Large intestine (tissue), 3 donors: ENCODE measurements at regions not wholly inside any gene's neighbourhood (a gene's known extent, or its start where the extent isn't known, plus 50 kb on each side); places are given as distances from the start of the nearest gene placed in this dataset.
"Not testable (repeated sequence)": the region's sequence is repeated elsewhere in the genome, so short reads cannot be mapped to it uniquely, and the experiment has no call there.

Source experiments
- DNase-seq, 2 donors: peaks; one replicate each; pipeline versions ENCODE4 v3.0.0 to v3.0.0-alpha.2; 2013
- H3K27ac ChIP-seq: one replicate; pipeline ENCODE4 v1.5.1; 2013; ENCODE audit warnings: low read length
- H3K27me3 ChIP-seq: 2 replicates; pipeline ENCODE4 v1.6.1; 2013; ENCODE audit warnings: low read length; ENCODE audit not compliant: control insufficient read depth, insufficient read depth
- H3K36me3 ChIP-seq: 2 replicates; pipeline ENCODE4 v1.6.1; 2013; ENCODE audit warnings: low read length; ENCODE audit not compliant: control insufficient read depth, insufficient read depth
- H3K4me1 ChIP-seq: one replicate; pipeline ENCODE4 v1.6.1; 2013; ENCODE audit warnings: low read length; ENCODE audit not compliant: control insufficient read depth, insufficient read depth
- H3K4me3 ChIP-seq: one replicate; pipeline ENCODE4 v1.5.1; 2013; ENCODE audit warnings: low read length
- H3K9me3 ChIP-seq: one replicate; pipeline ENCODE4 v1.6.1; 2013; ENCODE audit warnings: mild to moderate bottlenecking, low read depth, low read length, moderate library complexity; ENCODE audit not compliant: control insufficient read depth
- WGBS: methylation state at CpG from one replicate; pipeline ENCODE4 v1.1.5; 2013; ENCODE audit warnings: low lambda C conversion rate; ENCODE audit not compliant: insufficient coverage; 5-methylcytosine and 5-hydroxymethylcytosine counted together

DNA sequence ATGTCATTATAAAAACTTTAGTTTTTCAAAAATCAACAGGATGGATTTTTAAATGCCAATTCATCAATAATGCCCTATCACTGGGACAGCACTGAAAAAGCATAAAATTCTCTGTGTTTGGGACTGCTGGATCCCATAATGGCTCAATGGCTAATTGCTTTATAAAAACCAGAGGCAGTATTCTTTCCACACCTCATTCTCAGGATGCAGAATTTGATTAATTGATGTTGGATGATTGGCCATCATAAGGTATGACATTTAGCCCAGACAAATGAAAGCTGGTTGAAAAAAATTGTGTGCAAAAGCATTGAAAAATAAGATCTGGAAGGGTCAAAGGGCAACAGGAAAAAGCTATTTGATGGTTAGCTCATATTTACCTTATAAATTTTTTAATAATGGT is 362.2 kb upstream of the SNX7 start:
- H3K36me3 ChIP-seq = no peaks in the 10 kb centered on the region

GRCh38 chr1:98298319-98298718 is 363.2 kb upstream of the SNX7 start:
- Histone ChIP-seq H3K36me3 (no peaks in the 10 kb centered on the region), H3K4me3 (no peak overlapping the region), H3K9me3 (no peaks in the 10 kb centered on the region), H3K27me3 (no peaks in the 10 kb centered on the region), H3K4me1 (no peaks in the 10 kb centered on the region), H3K27ac (no peak overlapping the region)
- no peak for DNase-seq
- 100% methylated on average over 1 of the region's 2 CpGs for WGBS

More for the DNA sequence above, 362.2 kb upstream of the SNX7 start:
- H3K4me1 ChIP-seq = no peaks in the 10 kb centered on the region
- H3K27me3 ChIP-seq = no peaks in the 10 kb centered on the region
- no peak overlapping the region for H3K4me3 ChIP-seq
- H3K9me3 ChIP-seq = no peaks in the 10 kb centered on the region
- H3K27ac ChIP-seq = no peak overlapping the region
- DNase-seq = no peak

GRCh38 chr1:98296681-98297080 is 364.8 kb upstream of the SNX7 start:
- DNase-seq = no peak
- H3K27ac ChIP-seq = no peak overlapping the region
- H3K36me3 ChIP-seq = no peaks in the 10 kb centered on the region
- no peaks in the 10 kb centered on the region for H3K27me3 ChIP-seq
- WGBS = 100% methylated on average over 1 of the region's 1 CpG
- no peak overlapping the region for H3K4me3 ChIP-seq
- no peaks in the 10 kb centered on the region for H3K9me3 ChIP-seq
- no peaks in the 10 kb centered on the region for H3K4me1 ChIP-seq

GRCh38 chr1:98294127-98294526 is 367.4 kb upstream of the SNX7 start:
- no peak overlapping the region for H3K27ac ChIP-seq
- H3K36me3 ChIP-seq = no peaks in the 10 kb centered on the region
- H3K4me3 ChIP-seq = no peak overlapping the region
- no peaks in the 10 kb centered on the region for H3K4me1 ChIP-seq
- H3K27me3 ChIP-seq = no peaks in the 10 kb centered on the region
- no peak for DNase-seq
- no CpG with 5 or more reads among the region's 2 CpGs for WGBS
- no peaks in the 10 kb centered on the region for H3K9me3 ChIP-seq

DNA sequence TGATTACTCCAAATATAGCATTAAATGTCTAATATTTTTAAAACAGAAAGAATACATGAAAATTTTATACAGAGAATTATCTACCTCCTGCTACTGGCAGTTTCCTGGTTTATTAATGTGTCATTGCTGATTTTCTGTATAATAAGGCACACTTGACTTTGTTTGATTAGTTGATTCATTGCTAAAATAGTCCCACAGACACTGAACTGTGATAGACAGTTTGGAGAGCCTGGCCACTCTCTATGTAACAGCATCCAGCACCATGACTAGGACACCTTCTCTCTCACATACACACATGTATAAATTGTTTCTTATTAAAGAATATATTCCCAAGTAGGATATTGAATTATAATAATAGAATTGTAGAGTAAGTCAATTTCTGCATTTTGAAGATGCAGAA is 368.5 kb upstream of the SNX7 start:
- H3K9me3 ChIP-seq = no peaks in the 10 kb centered on the region
- no peaks in the 10 kb centered on the region for H3K27me3 ChIP-seq
- no peak overlapping the region for H3K27ac ChIP-seq
- no peaks in the 10 kb centered on the region for H3K4me1 ChIP-seq
- no peak for DNase-seq
- H3K36me3 ChIP-seq = no peaks in the 10 kb centered on the region
- H3K4me3 ChIP-seq = no peak overlapping the region

DNA sequence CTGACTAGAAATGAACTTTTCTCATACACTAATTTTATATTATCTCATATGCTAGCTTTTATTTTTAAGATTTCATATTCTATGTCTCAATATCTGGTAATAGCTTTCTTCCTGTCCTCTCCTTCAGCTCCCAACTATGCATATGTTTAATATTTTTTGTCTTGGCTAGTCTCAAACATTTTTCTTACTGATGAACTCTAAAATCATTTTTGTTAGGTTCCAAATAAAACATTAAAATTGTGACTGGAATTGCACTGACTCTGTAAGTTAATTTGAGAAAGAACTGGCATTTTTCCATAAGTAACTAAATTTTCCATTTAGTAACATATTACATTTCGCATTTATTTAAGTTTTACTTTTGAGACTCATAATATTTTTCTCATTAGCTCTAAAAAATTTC is 368.5 kb upstream of the DPYD start:
- DNase-seq = no peak
- no peaks in the 10 kb centered on the region for H3K36me3 ChIP-seq
- H3K4me3 ChIP-seq = no peak overlapping the region
- no peaks in the 10 kb centered on the region for H3K4me1 ChIP-seq
- H3K27me3 ChIP-seq = no peaks in the 10 kb centered on the region
- H3K27ac ChIP-seq = no peak overlapping the region
- no peaks in the 10 kb centered on the region for H3K9me3 ChIP-seq
- WGBS = 100% methylated on average over 1 of the region's 1 CpG

DNA sequence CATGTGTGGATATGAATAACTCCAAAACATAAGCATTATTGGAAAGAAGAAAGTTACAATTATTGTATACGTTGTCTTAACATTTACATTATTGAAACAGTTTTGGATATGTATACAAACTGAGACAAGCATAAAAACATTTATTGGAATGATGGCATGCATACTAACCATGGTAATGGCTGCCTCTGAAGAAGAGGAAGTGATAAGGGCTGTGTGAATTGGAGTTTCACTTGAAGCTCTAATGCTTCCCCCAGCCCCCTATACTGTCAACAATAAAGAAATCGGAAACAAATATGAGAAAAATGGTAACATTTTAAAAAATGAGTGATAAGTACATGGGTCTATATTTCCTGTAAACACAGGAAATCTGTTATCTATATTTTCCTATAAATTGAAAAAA is 367.7 kb upstream of the DPYD start:
- no peaks in the 10 kb centered on the region for H3K27me3 ChIP-seq
- 100% methylated on average over 1 of the region's 2 CpGs for WGBS
- no peaks in the 10 kb centered on the region for H3K36me3 ChIP-seq
- no peaks in the 10 kb centered on the region for H3K4me1 ChIP-seq
- H3K4me3 ChIP-seq = no peak overlapping the region
- no peak overlapping the region for H3K27ac ChIP-seq
- no peak for DNase-seq
- H3K9me3 ChIP-seq = no peaks in the 10 kb centered on the region

DNA sequence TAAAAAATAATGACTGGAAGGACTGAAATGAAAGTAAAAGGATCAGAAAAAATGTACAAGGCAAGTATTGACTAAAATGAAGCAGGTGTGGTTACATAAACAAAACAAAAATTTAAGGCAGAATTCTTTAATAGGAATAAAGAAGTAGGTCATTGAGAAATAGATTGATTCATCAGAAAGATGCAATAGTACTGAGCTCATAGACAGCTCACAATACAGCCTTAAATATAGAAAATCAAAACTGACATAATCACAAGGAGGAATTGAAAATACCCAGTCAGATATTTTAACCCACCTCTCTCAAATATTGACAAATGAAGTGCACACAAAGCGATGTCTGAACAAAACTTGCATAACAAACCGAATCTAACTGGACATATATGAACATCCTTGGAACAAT is 366.8 kb upstream of the DPYD start:
- no peaks in the 10 kb centered on the region for H3K4me1 ChIP-seq
- no peaks in the 10 kb centered on the region for H3K9me3 ChIP-seq
- no peak for DNase-seq
- 20% methylated on average over 1 of the region's 2 CpGs for WGBS
- H3K4me3 ChIP-seq = no peak overlapping the region
- H3K27me3 ChIP-seq = no peaks in the 10 kb centered on the region
- no peak overlapping the region for H3K27ac ChIP-seq
- H3K36me3 ChIP-seq = no peaks in the 10 kb centered on the region

DNA sequence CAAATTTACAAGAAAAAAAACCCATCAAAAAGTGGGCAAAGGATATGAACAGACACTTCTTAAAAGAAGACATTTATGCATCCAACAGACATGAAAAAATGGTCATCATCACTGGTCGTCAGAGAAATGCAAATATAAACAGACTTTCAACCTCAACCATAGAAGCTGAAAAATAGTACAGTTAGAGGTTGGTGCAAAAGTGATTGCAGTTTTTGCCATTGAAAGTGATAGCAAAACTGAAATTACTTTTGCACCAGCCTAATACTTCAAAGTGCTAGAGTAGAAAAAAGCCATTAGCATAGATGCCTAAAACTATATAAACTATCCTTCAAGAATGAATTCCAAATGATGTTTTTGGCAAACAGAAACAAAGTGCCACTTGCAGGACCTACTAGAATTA is 365.8 kb upstream of the DPYD start:
- H3K36me3 ChIP-seq = no peaks in the 10 kb centered on the region
- WGBS = no CpG with 5 or more reads among the region's 1 CpG
- no peak for DNase-seq
- H3K27ac ChIP-seq = no peak overlapping the region
- H3K9me3 ChIP-seq = no peaks in the 10 kb centered on the region
- no peaks in the 10 kb centered on the region for H3K27me3 ChIP-seq
- no peaks in the 10 kb centered on the region for H3K4me1 ChIP-seq
- H3K4me3 ChIP-seq = no peak overlapping the region

DNA sequence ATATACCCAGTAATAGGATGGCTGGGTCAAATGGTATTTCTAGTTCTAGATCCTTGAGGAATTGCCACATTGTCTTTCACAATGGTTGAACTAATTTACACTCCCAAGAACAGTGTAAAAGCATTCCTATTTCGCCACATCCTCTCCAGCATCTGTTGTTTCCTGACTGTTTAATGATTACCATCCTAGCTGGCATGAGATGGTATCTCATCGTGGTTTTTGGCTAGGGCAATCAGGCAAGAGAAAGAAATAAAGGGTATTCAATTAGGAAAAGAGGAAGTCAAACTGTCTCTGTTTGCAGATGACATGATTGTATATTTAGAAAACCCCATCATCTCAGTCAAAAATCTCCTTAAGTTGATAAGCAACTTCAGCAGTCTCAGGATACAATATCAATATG is 364.5 kb upstream of the DPYD start:
- 100% methylated on average over 1 of the region's 2 CpGs for WGBS
- not testable (repeated sequence) for H3K36me3 ChIP-seq, H3K27ac ChIP-seq, DNase-seq, H3K4me3 ChIP-seq, H3K9me3 ChIP-seq, H3K4me1 ChIP-seq, H3K27me3 ChIP-seq

DNA sequence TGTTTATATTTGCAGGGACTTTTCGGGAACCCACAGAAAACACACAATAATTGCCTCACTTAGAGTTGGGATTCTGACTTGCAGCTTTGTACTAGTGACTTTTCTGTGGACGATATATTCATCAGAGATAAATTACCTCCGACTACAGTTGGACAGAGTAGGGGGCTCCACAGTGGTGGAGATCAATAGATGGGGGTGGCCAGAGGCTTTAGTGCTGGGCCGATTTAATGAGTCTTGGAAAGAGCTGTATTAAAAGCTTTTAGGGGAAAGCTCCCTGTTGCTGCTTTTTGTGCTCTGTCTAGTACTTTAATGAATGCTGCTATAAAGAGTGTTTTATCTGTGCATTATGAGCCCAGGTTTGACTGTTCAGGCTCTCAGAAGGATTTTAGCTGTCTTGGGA is 359.2 kb upstream of the DPYD start:
- H3K27ac ChIP-seq = no peak overlapping the region
- H3K4me1 ChIP-seq = no peaks in the 10 kb centered on the region
- H3K4me3 ChIP-seq = no peak overlapping the region
- no peaks in the 10 kb centered on the region for H3K27me3 ChIP-seq
- no peaks in the 10 kb centered on the region for H3K9me3 ChIP-seq
- no peaks in the 10 kb centered on the region for H3K36me3 ChIP-seq
- no CpG with 5 or more reads among the region's 4 CpGs for WGBS
- no peak for DNase-seq
